Activated CD8-positive, alpha-beta T cell treated with anti-CD3 and anti-CD28 coated beads, Interleukin-2, amount 10 ng/mL, durations not matched to agents 7 days and 5 days (primary cell): ENCODE measurements at regions not wholly inside any gene's neighbourhood (a gene's known extent, or its start where the extent isn't known, plus 50 kb on each side); places are given as distances from the start of the nearest gene placed in this dataset.

Experiments
- ATAC-seq: fragments of 150-1000 bp; cut with Tn5 transposase; one replicate; pipeline ENCODE4 v1.10.0; 2021; ENCODE audit warnings: moderate library complexity
- CTCF ChIA-PET: fragments of 350-600 bp; sonication (Branson Sonifier 250); formaldehyde crosslinking; loops from one replicate; lab custom pipeline; 2021; ENCODE audit warnings: antibody characterized with exemption; lab: Charles Lee
- POLR2A ChIA-PET: fragments of 350-600 bp; sonication (Branson Sonifier 250); formaldehyde crosslinking; loops from one replicate; lab custom pipeline; 2021; ENCODE audit warnings: antibody characterized with exemption; lab: Charles Lee
- DNase-seq: peaks from one replicate; pipeline ENCODE4 v3.0.0-alpha.2; 2020
- H3K27ac Mint-ChIP-seq: one replicate; pipeline ENCODE4 v1.8.0; 2021; ENCODE audit warnings: mild to moderate bottlenecking, mixed read lengths
- H3K27me3 Mint-ChIP-seq: one replicate; pipeline ENCODE4 v1.8.0; 2021; ENCODE audit warnings: low read depth, mixed read lengths
- H3K36me3 Mint-ChIP-seq: one replicate; pipeline ENCODE4 v1.8.0; 2021; ENCODE audit warnings: low read depth, mixed read lengths
- H3K4me1 Mint-ChIP-seq: one replicate; pipeline ENCODE4 v1.8.0; 2021; ENCODE audit warnings: low read depth, mixed read lengths
- H3K4me3 Mint-ChIP-seq: one replicate; pipeline ENCODE4 v1.8.0; 2021; ENCODE audit warnings: mild to moderate bottlenecking, mixed read lengths
- H3K9me3 Mint-ChIP-seq: one replicate; pipeline ENCODE4 v1.8.0; 2022; ENCODE audit warnings: mixed read lengths; ENCODE audit not compliant: insufficient read depth

- DNase-seq (no peak), ATAC-seq (no peak)
- H3K4me1 Mint-ChIP-seq = no peaks in the 10 kb centered on the region
- no peak overlapping the region for H3K27ac Mint-ChIP-seq
- H3K36me3 Mint-ChIP-seq = no peaks in the 10 kb centered on the region
- H3K9me3 Mint-ChIP-seq = no peaks in the 10 kb centered on the region
- ChIA-PET POLR2A (no interaction called here), CTCF (no interaction called here)
- H3K27me3 Mint-ChIP-seq = no peaks in the 10 kb centered on the region
- no peak overlapping the region for H3K4me3 Mint-ChIP-seq
Observed at GRCh38 chr5:114065912-114066311, 296.0 kb upstream of the KCNN2 start.

- ChIA-PET POLR2A (no interaction called here), CTCF (no interaction called here)
- Mint-ChIP-seq H3K36me3 (no peaks in the 10 kb centered on the region), H3K4me1 (no peaks in the 10 kb centered on the region), H3K27me3 (no peaks in the 10 kb centered on the region), H3K9me3 (no peaks in the 10 kb centered on the region), H3K4me3 (no peak overlapping the region), H3K27ac (no peak overlapping the region)
- DNase-seq (no peak), ATAC-seq (no peak)
Observed at GRCh38 chr5:114070093-114070722, 291.7 kb upstream of the KCNN2 start.

DNA sequence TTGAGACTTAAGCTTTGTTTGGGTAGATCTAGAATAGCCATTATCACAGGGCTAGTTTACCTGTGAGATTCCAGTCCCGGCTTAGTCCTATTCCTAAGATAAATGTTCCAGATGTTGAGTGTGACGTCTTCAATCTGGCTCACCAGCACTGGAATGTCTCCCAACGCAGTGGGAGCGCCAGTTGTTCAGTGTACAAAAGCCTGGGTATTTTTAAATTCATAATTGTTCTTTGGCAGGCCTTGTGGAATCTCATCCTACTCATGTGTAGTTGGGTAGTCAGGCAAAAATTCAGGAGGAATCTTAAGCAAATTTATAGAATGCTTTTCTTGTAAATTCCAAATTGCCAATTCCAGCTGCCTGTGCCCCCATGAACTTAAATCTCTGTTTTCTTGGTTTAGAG lies 272.6 kb upstream of the KCNN2 start:
- no peaks in the 10 kb centered on the region for H3K4me1 Mint-ChIP-seq
- ChIA-PET CTCF (no interaction called here), POLR2A (no interaction called here)
- no peaks in the 10 kb centered on the region for H3K36me3 Mint-ChIP-seq
- no peak overlapping the region for H3K4me3 Mint-ChIP-seq
- no peak for DNase-seq
- no peak for ATAC-seq
- no peaks in the 10 kb centered on the region for H3K27me3 Mint-ChIP-seq
- H3K9me3 Mint-ChIP-seq = peaks cover 11% of the 10 kb centered on the region
- H3K27ac Mint-ChIP-seq = no peak overlapping the region

GRCh38 chr5:114097570-114097969 lies 264.3 kb upstream of the KCNN2 start:
- ATAC-seq (no peak), DNase-seq (no peak)
- Mint-ChIP-seq H3K27me3 (no peaks in the 10 kb centered on the region), H3K4me3 (no peak overlapping the region), H3K9me3 (no peaks in the 10 kb centered on the region), H3K4me1 (no peaks in the 10 kb centered on the region), H3K27ac (no peak overlapping the region), H3K36me3 (no peaks in the 10 kb centered on the region)
- POLR2A ChIA-PET = no interaction called here
- CTCF ChIA-PET = no interaction called here

DNA sequence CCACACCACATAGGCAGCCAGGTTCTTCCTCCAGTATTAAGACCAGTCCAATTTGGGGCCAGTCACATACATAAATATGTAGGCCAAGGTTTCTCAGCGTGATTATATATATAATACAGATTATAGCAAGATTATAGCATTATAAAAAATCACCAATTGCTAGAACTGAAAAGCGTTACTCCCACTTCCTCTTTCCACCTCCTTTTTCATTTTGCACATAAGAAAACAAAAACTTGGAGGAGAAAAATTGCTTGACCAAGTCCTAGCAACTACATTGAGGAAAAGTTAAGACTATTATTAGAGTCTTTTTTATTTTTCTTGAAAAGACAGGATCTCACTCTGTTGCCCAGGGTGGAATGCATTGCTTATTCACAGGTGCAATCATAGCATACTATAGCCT lies 262.7 kb upstream of the KCNN2 start:
- no peaks in the 10 kb centered on the region for H3K36me3 Mint-ChIP-seq
- no peak for ATAC-seq
- ChIA-PET POLR2A (no interaction called here), CTCF (no interaction called here)
- H3K27ac Mint-ChIP-seq = no peak overlapping the region
- H3K4me3 Mint-ChIP-seq = no peak overlapping the region
- H3K9me3 Mint-ChIP-seq = no peaks in the 10 kb centered on the region
- H3K4me1 Mint-ChIP-seq = no peaks in the 10 kb centered on the region
- no peak for DNase-seq
- no peaks in the 10 kb centered on the region for H3K27me3 Mint-ChIP-seq

DNA sequence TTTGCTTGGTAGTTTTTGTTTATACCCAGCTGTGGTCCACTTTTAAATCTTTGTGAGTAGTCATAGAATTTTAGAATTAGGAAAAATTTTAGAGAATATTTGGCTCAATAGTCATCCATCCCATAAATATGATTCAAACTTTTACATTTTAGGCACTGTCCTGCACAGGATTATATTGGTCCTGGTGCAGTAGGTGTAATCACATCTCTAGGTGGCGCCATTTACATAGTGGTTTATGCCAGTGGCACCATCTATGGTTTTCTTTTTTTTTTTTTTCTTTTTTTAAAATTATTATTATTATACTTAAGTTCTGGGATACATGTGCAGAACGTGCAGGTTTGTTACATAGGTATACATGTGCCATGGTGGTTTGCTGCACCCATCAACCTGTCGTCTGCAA lies 260.7 kb upstream of the KCNN2 start:
- H3K27me3 Mint-ChIP-seq = no peaks in the 10 kb centered on the region
- ChIA-PET POLR2A (no interaction called here), CTCF (interaction anchor here (1.3 kb wide), 1 partner anchor 211 kb away, joined by 3 read pairs; no protein-coding TSS in a partner anchor)
- DNase-seq (no peak), ATAC-seq (no peak)
- H3K36me3 Mint-ChIP-seq = no peaks in the 10 kb centered on the region
- H3K27ac Mint-ChIP-seq = no peak overlapping the region
- H3K4me3 Mint-ChIP-seq = no peak overlapping the region
- no peaks in the 10 kb centered on the region for H3K9me3 Mint-ChIP-seq
- H3K4me1 Mint-ChIP-seq = no peaks in the 10 kb centered on the region

DNA sequence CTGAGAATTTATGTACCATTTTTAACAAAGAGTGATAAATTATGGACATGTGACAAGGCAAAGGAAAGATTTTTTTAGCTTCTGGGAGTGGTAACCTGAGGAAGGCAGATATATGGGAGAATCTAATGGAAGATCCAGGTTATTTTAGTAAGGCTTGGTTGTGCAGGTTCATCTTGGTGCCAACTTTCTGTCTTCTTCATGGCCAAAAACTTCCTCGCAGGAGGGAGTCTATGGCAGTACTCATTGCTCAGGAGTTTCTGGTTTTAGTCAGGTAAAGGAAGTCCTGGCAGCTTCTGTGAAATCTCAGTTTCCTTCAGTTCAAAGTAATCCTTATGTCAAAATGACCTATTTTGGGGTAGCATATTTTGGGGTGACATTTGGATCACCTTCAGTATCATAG lies 248.3 kb upstream of the KCNN2 start:
- ChIA-PET CTCF (no interaction called here), POLR2A (no interaction called here)
- no peak for DNase-seq
- Mint-ChIP-seq H3K4me3 (no peak overlapping the region), H3K4me1 (no peaks in the 10 kb centered on the region), H3K36me3 (no peaks in the 10 kb centered on the region), H3K27ac (no peak overlapping the region), H3K9me3 (no peaks in the 10 kb centered on the region), H3K27me3 (no peaks in the 10 kb centered on the region)
- ATAC-seq = no peak

DNA sequence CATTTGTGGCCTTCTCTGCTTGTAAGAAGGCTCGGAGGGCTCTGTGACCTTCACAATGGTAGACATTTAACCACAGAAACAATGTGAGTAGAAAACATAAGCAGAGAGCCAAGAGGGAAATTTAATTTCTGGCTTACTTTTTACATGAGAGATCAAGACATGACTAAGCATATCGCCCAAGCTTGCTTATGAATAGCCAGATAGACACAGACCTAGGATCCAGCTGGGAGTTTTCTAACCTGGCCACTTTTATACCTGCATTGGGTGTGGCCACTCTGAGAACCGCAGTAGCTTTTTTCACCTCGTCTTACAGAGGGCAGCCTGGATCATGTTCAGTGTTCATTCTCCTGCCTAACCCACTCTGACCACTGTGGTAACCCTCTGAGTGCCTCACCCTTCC lies 244.9 kb upstream of the KCNN2 start:
- Mint-ChIP-seq H3K27ac (no peak overlapping the region), H3K4me3 (no peak overlapping the region), H3K4me1 (no peaks in the 10 kb centered on the region), H3K9me3 (no peaks in the 10 kb centered on the region), H3K27me3 (no peaks in the 10 kb centered on the region), H3K36me3 (no peaks in the 10 kb centered on the region)
- ATAC-seq (no peak), DNase-seq (no peak)
- POLR2A ChIA-PET = no interaction called here
- CTCF ChIA-PET = no interaction called here

GRCh38 chr5:114118511-114118910 lies 243.4 kb upstream of the KCNN2 start:
- H3K27me3 Mint-ChIP-seq = no peaks in the 10 kb centered on the region
- no peaks in the 10 kb centered on the region for H3K9me3 Mint-ChIP-seq
- H3K4me1 Mint-ChIP-seq = no peaks in the 10 kb centered on the region
- DNase-seq = no peak
- H3K27ac Mint-ChIP-seq = no peak overlapping the region
- no peak overlapping the region for H3K4me3 Mint-ChIP-seq
- ChIA-PET POLR2A (no interaction called here), CTCF (no interaction called here)
- H3K36me3 Mint-ChIP-seq = no peaks in the 10 kb centered on the region
- ATAC-seq = no peak

DNA sequence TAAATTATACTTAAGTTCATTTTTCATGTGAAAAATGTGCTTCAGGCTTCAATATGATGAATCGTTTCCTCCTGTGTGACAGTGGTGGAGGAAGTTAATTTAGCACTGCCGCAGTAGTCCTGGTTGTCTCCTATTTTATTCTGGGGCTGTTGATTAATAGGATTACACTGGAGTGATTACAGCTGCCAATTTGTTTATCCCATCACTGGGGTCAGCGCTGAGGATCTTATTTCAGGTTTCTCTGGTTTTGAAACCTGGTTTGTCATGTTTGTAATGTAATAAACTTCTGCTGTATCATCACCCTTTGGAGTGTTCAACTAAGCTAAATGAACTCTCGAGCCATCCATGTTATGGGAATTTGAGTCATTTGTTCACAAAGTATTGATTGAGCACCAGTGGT lies 241.7 kb upstream of the KCNN2 start:
- H3K9me3 Mint-ChIP-seq = no peaks in the 10 kb centered on the region
- DNase-seq (no peak), ATAC-seq (no peak)
- POLR2A ChIA-PET = no interaction called here
- H3K27me3 Mint-ChIP-seq = no peaks in the 10 kb centered on the region
- no peaks in the 10 kb centered on the region for H3K4me1 Mint-ChIP-seq
- CTCF ChIA-PET = no interaction called here
- H3K36me3 Mint-ChIP-seq = no peaks in the 10 kb centered on the region
- H3K4me3 Mint-ChIP-seq = no peak overlapping the region
- H3K27ac Mint-ChIP-seq = no peak overlapping the region

DNA sequence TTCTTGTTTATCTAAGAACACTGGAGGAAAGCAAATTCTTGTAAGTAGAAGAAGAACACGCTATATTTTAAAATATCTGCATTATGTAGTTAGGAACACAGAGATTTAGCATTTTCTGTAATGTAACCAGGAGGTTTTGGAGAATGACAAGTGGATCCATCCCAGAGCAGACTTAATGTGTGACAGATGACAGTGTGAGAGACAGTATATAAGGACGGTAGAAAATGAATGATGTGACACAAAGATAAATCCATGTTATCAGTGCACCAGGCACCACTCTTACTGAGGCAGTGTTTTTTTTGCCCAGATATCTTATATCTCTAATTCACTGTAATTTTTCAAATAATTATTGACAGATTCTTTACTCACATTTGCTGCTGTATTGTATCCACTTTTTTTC lies 239.0 kb upstream of the KCNN2 start:
- no peak for ATAC-seq
- CTCF ChIA-PET = no interaction called here
- H3K36me3 Mint-ChIP-seq = no peaks in the 10 kb centered on the region
- no peak overlapping the region for H3K27ac Mint-ChIP-seq
- DNase-seq = no peak
- no peak overlapping the region for H3K4me3 Mint-ChIP-seq
- no peaks in the 10 kb centered on the region for H3K9me3 Mint-ChIP-seq
- POLR2A ChIA-PET = no interaction called here
- no peaks in the 10 kb centered on the region for H3K27me3 Mint-ChIP-seq
- H3K4me1 Mint-ChIP-seq = no peaks in the 10 kb centered on the region

DNA sequence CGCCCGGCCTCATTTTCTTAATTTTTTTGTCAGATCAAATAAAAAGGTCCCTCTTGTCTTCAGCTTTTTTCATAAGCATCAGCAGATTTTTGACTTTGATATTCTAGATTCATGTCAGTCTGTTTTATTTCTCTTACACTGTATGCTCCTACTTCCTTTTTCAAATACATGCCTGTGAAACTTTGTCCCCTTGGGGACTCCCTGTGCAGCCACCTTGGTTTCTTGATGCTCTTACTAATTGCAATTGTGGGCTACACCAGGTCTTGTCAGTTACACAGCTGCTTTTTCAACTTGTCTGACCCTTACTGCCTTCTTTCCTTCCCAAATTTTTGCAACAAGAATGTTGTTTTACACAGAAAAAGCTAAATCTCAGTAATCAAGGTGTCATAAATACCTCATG lies 238.2 kb upstream of the KCNN2 start:
- H3K4me3 Mint-ChIP-seq = no peak overlapping the region
- no peaks in the 10 kb centered on the region for H3K9me3 Mint-ChIP-seq
- ATAC-seq (no peak), DNase-seq (no peak)
- CTCF ChIA-PET = no interaction called here
- no peaks in the 10 kb centered on the region for H3K36me3 Mint-ChIP-seq
- H3K4me1 Mint-ChIP-seq = no peaks in the 10 kb centered on the region
- no peaks in the 10 kb centered on the region for H3K27me3 Mint-ChIP-seq
- POLR2A ChIA-PET = no interaction called here
- H3K27ac Mint-ChIP-seq = no peak overlapping the region

GRCh38 chr5:114146398-114146797 lies 215.5 kb upstream of the KCNN2 start:
- ATAC-seq (no peak), DNase-seq (no peak)
- Mint-ChIP-seq H3K9me3 (peaks cover 23% of the 10 kb centered on the region), H3K27me3 (no peaks in the 10 kb centered on the region), H3K27ac (no peak overlapping the region), H3K4me1 (no peaks in the 10 kb centered on the region), H3K36me3 (no peaks in the 10 kb centered on the region), H3K4me3 (no peak overlapping the region)
- ChIA-PET POLR2A (no interaction called here), CTCF (no interaction called here)
